Eye (tissue), 1 donor: ENCODE measurements at regions not wholly inside any gene's neighbourhood (a gene's known extent, or its start where the extent isn't known, plus 50 kb on each side); places are given as distances from the start of the nearest gene placed in this dataset.
"Not testable (repeated sequence)": the region's sequence is repeated elsewhere in the genome, so short reads cannot be mapped to it uniquely, and the experiment has no call there.

ENCODE experiments used
- DNase-seq: peaks from one replicate; pipeline ENCODE4 v3.0.0-alpha.2; 2015

GRCh38 chr13:59274958-59275727, 888.6 kb downstream of the DIAPH3 start:
- DNase-seq, result no peak

- DNase-seq, result no peak
Measured at GRCh38 chr13:59276436-59276835, 887.3 kb downstream of the DIAPH3 start.

- no peak for DNase-seq
Measured at GRCh38 chr13:59277106-59277505, 886.6 kb downstream of the DIAPH3 start.

- DNase-seq, result peak; percentile 54
Measured at GRCh38 chr13:59279028-59279427, 884.7 kb downstream of the DIAPH3 start.

- peak; percentile 50 for DNase-seq
Measured at GRCh38 chr13:59279576-59279975, 884.2 kb downstream of the DIAPH3 start.

- peak; percentile 21 for DNase-seq
Measured at GRCh38 chr13:59280297-59280696, 883.4 kb downstream of the DIAPH3 start.

- no peak for DNase-seq
Measured at GRCh38 chr13:59281453-59281852, 882.3 kb downstream of the DIAPH3 start.

- DNase-seq, result not testable (repeated sequence)
Measured at GRCh38 chr13:59292240-59292639, 871.5 kb downstream of the DIAPH3 start.

GRCh38 chr13:59299584-59299983, 864.1 kb downstream of the DIAPH3 start:
- no peak for DNase-seq

GRCh38 chr13:59300355-59301173, 863.2 kb downstream of the DIAPH3 start:
- DNase-seq, result no peak

GRCh38 chr13:59301174-59301567, 862.6 kb downstream of the DIAPH3 start:
- no peak for DNase-seq

GRCh38 chr13:59303433-59303832, 860.3 kb downstream of the DIAPH3 start:
- DNase-seq, result no peak

GRCh38 chr13:59304596-59304995, 859.1 kb downstream of the DIAPH3 start:
- DNase-seq, result no peak

- DNase-seq, result no peak
Measured at GRCh38 chr13:59305896-59306295, 857.8 kb downstream of the DIAPH3 start.

- DNase-seq, result no peak
Measured at GRCh38 chr13:59312776-59313175, 851.0 kb downstream of the DIAPH3 start.

- DNase-seq, result peak; percentile 95
Measured at GRCh38 chr13:59318320-59318930, 845.3 kb downstream of the DIAPH3 start.

- no peak for DNase-seq
Measured at GRCh38 chr13:59319276-59319675, 844.5 kb downstream of the DIAPH3 start.

- no peak for DNase-seq
Measured at GRCh38 chr13:59320021-59320420, 843.7 kb downstream of the DIAPH3 start.

GRCh38 chr13:59324401-59324800, 839.3 kb downstream of the DIAPH3 start:
- not testable (repeated sequence) for DNase-seq

- no peak for DNase-seq
Measured at GRCh38 chr13:59326717-59327116, 837.0 kb downstream of the DIAPH3 start.

- no peak for DNase-seq
Measured at GRCh38 chr13:59330764-59331163, 833.0 kb downstream of the DIAPH3 start.

GRCh38 chr13:59332966-59333365, 830.8 kb downstream of the DIAPH3 start:
- no peak for DNase-seq

GRCh38 chr13:59337070-59337469, 826.7 kb downstream of the DIAPH3 start:
- no peak for DNase-seq

GRCh38 chr13:59340151-59340550, 823.6 kb downstream of the DIAPH3 start:
- no peak for DNase-seq
